ENCODE measurements at regions not wholly inside any gene's neighbourhood (a gene's known extent, or its start where the extent isn't known, plus 50 kb on each side); places are given as distances from the start of the nearest gene placed in this dataset.
A peak's percentile ranks its signal among the peaks of the same experiment; 100 is the strongest.

DNA sequence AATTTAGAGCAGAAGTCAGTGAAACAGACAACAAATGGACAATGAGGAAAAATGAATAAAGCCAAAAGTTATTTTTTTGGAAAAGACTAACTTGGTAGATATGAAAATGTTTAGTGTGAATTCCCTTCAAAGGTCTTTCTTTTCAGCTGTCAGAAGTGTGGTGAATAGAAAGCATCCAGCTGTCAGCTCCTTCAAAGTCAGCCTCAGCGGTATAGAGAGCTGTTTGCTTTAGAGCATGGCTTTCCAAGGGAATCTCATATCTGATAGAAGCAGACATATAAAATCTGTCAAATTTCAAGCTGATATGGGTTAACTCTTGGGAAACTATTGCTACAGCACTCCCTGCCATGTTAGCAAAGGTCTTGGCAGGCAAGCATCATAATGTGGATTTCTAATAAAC, 309.3 kb downstream of the CASP12 start:
- DNase-seq (no peak), ATAC-seq (no peak)

DNA sequence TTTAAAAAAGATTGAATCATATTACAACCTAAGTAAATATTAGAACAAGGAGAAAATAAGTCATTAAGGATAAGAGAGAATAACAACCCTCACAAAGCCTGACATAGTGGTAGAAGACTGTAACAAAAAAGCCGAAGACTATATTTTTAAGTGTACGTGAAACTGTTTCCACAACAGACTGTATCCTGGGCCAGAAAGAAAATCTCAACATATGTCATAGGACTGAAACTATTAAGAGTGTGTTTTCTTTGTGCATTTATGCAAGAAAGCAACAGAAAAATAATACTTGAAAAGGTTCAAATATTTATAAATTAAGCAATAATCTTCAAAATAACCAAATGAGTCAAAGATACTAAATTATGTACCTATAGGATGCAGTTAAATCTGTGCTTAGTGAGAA, 309.8 kb downstream of the CASP12 start:
- DNase-seq: no peak
- ATAC-seq: no peak

DNA sequence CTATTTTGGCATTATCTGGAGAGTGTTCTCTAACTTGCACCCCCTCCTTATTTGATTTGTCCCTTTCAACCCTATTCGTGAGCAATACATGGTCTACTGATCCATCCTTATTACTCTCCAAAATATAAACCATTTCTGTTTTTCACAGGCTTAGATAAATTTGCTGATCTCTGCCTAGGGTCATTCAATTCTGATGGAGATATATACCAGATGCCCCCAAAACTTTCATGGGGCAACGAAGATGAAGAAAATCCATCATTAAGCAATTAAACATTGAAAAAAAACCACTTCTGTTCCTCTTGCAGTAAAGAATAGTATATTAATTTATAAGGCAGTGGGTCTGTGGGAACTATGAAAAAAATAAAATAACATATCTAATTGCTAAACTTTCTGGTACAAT, 313.4 kb downstream of the CASP12 start:
- no peak for DNase-seq
- no peak for ATAC-seq

DNA sequence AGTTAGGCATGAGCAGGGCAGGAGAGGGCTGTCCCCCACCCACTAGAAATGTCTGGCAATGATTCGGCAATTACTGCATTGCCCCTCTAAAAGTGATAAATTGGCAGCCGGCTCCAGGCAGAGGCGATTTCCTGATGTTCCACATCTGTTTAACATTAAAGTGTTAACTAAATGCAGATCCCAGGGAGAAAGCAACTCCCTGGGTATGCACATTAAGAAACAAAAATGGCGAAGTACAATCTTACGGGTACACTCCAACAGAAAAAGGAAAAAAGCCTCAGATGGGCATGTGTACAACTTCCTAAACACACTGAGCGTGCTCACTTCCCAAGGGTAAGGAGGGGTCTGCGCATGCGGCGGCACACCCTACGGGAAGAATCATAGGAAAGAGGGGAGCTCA, 314.4 kb downstream of the CASP12 start:
- ATAC-seq: no peak

DNA sequence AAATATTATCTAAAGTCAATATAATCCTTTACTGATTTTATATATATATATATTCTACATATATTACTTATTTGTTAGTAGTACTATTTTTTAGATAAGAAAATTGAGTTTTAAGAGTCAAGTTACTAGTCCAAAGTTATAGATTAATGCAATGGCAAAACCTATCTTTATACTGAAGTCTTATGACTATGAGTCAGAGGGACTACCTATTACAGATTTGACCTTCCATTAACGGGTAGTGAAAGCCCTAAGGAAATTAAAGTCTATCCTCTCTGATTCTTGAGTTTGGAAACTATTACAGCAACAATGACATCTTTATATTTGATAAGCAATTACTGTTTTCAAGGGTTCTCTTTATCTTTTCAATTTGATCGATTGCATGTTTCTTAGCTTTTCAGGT, 315.8 kb downstream of the CASP12 start:
- no peak for DNase-seq
- no peak for ATAC-seq

More for the DNA sequence above, 314.4 kb downstream of the CASP12 start:
- DNase-seq: no peak

DNA sequence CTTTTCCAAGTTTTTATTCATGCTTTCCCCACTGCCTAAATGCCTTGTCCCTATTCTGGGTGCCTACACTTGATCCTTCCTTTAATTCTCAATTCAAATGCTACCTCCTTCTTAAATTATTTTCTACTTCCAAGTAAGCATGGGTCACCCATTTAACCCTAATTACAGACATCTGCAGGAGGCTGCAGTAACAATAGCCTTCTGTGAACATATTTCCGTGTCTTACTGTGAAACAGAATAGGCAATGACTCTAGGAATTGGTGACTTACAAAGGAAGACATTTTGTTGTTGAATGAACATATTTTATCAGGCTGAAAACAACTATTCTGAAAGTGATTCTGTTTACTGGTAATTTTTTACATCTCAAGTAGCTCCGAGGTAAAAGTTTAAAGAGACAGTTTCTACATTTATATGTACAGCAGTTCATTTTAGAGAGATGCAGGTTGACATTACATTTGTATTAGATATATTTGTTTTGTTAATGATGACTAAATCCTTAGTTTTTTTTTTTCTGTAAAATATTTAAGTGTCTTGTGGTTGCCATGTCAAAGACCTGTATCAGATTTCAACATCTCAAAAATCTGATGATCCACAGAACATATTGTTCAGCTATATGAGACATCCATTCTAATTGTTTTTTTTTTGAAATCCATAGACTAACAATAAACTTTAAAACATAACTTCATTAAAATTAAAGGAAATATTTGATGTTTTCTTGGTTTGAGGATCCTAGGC, 316.8 kb downstream of the CASP12 start:
- ATAC-seq (no peak), DNase-seq (no peak)

DNA sequence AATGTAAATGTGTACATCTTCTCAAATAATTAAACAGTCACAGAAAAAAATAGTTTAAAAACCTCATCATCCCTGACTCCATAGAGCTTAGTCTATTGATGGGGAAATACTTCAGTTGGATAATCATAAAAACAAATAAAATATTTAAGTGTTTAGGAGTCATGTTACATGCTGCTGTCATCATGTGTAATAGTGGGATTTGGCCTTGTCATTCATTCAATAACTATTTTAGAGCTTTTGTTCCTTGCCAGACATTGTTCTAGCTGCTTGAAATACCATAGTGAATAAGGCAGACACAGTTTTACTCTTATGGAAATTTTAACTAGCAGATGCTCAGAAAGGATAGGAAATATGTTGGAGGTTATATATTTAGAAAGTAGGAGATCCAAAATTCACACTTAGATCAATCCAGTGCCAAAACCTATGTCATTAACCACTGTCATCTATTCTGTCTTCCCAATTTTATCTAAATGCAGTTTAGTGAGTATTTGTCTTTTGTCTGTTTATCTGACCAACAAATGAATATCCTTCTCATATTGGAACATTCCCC, 324.7 kb downstream of the CASP12 start:
- no peak for DNase-seq

DNA sequence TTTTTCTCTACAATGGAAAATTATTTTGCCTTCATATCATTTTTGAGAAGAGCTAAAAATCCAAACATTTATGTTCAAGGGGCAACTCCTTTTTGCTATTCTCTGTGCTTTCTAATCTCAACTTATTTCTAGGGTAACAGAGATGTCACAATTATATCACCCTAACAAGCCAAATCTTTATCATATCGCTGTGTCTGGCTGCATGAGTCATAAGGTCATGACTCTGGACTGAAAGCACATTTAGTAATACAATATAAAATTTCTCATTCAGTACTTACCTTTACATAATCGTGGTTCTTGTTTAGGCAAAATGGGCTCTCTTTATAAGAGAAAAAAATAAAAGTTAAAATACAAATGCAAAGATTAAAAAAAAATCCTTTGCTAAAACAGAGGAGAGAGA, 326.0 kb downstream of the CASP12 start:
- ATAC-seq: no peak
- no peak for DNase-seq

More for the DNA sequence above, 324.7 kb downstream of the CASP12 start:
- ATAC-seq: no peak

DNA sequence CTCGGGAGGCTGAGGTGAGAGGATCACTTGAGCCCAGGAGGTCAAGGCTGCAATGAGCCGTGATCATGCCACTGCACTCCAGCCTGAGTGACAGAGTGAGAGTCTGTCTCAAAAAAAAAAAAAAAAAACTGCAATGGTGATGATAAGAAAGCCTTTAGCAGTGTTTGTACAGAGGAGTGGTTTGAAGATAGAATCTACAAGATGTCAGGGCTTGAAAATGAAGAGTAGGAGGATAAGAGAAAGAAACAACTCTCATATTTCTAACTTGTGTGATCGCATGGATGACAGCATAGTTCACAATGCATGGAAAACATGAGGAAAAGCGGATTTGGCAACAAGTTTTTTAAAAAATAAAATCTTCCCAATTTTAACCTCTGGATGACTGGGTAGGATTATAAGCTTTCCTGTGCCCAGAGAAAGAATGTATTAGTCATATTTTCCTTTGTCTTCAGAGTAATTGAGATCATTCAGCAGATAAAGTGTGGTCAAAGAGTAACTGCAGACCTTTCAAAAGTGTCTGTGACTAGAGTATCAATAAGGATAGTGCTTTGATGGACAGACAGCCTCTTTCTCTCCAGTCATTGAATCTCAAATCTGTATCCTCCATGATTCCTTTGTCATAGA, 328.1 kb downstream of the CASP12 start:
- DNase-seq (no peak), ATAC-seq (no peak)

DNA sequence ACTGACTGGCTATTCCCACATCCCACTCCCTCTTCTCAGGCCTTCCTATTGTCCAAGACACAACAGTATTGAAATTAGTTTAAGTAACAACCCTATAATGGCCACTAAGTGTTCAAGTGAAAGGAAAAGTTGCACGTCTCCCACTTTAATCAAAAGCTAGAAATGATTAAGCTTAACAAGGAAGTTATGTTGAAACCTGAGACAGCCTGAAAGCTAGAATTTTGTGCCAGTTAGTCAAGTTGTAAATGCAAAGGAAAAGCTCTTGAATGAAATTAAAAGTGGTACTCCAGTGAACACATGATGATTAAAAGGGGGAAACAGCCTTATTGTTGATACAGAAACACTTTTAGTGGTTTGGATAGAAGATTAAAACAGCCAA, 332.7 kb downstream of the CASP12 start:
- DNase-seq: no peak
- no peak for ATAC-seq

DNA sequence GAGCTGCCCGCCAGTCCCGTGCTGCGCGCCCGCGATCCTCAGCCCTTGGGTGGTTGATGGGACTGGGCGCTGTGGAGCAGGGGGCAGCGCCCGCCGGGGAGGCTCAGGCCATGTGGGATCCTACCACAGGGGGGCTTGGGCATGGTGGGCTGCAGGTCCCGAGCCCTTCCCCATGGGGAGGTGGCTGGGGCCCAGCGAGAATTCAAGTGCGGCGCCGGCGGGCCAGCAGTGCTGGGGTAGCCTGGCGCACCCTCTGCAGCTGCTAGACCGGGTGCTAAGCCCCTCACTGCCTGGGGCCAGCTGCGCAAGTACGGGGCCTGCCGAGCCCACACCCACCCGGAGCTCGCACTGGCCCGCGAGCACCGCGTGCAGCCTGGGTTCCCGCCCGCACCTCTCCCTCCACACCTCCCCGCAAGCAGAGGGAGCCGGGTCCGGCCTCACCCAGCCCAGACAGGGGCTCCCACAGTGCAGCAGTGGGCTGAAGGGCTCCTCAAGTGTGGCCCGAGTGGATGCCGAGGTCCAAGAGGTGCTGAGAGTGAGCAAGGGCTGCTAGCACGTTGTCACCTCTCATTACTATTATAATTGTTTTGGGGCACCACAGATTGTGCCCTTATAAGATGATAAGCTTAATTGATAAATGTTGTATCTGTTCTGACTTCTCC, 333.2 kb downstream of the CASP12 start:
- ATAC-seq (no peak), DNase-seq (no peak)

DNA sequence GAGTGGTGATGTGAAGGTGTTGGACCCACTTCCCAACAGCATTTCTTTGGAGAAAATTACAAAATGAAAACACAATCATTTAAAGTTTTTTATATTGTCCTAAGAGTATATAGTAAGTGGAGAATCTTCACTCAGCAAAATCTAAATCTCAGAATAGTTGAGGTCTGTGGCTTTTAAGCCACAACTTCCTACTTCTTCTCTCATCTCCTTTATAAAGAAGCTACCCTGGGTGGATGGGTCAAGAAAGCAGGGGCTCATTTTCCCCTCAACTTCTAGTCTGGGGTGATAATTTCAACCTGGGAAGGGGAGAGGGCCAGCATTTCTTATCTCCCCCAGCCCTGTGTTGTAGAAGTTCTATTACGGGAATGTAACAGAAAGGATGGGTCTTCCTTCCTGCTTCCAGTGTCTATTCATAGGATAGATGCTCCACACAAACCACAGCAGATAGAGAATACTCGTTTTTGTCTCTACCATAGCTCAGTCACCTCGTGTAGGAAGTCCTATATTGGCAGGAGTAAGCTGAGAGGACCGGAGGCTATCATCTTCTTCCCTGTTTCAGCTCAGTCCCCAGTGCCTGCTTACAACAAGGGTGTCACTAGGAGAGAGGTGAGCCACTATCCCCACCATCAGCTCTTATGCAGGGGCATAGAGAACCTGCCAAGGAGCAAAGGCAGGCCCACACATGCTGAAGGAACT, 341.5 kb downstream of the CASP12 start:
- no peak for DNase-seq
- no peak for ATAC-seq

DNA sequence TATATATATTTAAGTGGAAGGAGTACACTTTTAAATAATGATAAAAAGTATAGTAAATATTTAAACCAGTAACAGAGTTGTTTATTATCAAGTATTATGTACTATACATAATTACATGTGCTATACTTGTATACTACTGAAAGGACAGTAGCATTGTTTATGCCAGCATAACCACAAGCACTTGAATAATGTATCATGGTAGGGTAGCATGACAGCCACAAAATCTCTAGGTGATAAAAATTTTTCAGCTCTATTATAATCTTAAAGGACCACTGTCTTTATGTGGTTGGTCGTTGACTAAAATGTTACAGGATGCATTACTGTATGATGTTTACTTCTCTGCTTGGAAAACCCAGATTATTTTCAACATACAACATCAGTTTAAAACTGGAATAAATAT, 349.2 kb downstream of the CASP12 start:
- ATAC-seq: no peak
- no peak for DNase-seq

DNA sequence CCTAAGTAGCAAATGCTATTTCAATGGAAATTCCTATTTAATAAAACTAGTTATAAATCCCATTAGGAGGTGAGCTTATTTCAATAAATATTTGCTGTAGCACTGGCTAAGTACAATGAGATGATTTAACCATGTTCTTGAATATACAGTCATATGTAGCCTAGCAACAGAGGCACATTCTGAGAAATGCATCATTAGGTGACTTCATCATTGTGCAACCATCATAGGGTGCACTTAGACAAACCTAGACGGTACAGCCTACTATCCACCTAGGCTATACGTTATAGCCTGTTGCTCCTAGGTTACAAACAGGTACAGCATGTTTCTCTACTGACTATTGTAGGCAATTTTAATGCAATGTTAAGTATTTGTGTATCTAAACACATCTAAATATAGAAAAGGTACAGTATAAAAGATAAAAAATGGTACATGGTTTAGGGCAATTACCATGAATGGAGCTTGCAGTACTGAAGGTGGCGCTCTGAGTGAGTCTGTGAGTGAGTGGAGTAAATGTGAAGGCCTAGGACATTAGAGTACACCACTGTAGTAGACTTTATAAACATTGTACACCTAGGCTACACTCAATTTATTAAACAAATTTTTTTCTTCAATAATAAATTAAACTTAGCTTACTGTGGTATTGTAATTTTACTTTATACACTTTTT, 350.1 kb downstream of the CASP12 start:
- ATAC-seq (no peak), DNase-seq (no peak)

DNA sequence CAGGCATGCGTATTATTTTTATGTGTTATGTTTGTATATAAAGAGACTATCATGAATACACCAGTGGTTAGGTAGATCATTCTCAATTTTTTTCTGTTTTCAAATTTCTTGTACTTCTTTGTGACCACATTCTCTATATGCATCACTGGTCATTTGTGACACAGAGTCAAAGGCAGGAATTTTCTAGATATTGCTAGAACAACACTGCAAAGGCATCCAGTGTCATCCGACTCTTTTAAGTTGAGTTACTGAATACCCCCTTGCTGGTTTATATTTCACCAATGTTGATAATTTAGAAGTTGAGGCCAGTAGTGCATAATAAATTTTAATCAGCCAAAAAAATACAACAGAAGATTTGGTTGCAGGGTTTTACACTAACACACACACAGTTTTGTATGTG, 351.8 kb downstream of the CASP12 start:
- ATAC-seq: no peak
- DNase-seq: no peak

DNA sequence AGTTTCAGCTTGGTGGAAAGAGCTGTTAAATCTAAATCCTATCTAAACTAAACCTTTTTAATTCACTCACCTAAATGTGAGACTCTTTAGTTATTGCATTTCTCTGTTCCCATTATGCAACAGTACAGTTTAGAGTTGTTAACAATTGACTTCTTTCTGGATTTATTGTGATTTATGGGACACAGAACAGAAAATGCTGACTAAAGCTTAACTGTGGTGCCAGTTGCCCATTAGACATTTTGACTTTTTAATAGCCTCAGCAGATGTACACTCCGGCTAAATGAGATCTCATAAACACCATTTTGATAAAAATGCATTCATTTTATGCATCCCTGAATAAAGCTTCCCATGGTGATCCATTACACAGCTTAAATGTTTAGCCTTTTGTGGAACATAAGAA, 356.6 kb downstream of the CASP12 start:
- DNase-seq (no peak), ATAC-seq (no peak)

DNA sequence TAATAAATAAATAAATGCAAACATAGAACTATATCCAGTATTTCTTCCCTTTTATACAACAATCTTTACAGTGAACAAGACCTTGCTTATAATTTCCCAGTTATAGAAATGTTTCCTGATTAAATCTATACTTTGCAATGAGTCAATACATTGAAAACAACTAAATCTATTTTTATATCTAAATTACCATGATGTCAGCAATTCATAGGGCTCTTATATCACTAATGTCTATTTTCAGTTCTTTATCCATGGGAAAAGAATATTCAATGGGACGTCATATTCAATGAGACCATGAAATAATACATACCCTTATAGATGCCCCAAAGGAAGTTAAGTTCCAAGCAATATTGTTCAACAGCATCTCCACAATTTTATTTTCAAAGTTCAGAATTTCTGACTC, 359.9 kb downstream of the CASP12 start:
- ATAC-seq (no peak), DNase-seq (no peak)

DNA sequence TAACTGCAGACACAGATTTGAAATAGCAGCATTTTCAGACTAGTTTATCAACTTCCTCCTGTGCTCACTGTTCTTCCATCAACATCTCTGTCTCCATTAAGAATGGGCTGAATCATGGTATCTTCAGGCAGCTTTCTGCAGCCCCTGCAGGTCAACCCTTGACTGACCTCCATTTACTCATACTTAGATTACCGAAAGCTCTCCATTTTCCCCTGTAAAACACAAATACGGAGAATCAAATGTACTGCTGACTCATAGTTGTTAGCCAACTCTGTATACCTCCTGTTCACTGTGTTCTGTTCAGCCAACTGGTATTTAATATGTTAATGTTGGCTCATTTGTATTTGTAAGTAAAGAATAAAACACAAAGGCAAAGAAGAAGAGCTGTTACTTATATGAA, 364.0 kb downstream of the CASP12 start:
- no peak for DNase-seq
- ATAC-seq: no peak

DNA sequence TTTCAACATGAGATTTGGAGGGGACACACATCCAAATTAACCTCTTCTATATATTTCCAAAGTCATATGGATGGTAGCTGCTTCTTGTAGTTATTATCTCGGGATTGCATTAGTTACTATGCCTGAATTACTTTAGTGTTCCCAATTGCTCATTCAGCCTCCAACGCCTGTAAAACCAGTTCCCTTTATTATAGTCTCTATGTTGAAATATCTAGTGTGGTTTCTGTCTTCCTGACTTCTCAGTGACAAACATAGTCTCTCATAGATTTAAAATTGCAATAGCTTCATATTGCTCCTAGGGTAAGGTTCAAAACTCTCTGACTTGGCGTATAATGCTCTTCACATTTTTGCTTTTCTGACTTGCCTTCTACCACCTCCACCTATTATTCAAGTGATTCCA, 366.4 kb downstream of the CASP12 start:
- ATAC-seq: no peak
- DNase-seq: no peak

DNA sequence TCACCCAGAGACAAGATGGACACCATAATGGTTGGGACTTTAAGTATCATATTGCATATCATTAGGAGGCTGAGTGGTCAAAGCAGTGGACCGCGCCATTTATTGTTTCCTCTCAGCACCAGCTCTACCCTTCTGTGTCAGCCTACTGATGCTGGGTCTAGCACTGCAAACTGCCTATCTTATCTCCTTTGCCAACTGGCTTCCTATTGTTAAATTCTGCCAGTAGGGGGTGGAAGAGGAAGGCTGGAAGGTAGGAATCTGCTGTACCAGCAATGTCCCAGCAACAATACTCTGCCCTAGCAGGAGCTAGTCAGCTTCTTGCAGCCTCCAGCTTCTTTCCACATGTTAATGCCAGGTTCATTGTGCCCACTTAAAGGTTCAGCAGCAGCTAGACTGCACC, 367.1 kb upstream of the PDGFD start:
- ATAC-seq: peak; percentile 32
- peak; percentile 6 for DNase-seq

DNA sequence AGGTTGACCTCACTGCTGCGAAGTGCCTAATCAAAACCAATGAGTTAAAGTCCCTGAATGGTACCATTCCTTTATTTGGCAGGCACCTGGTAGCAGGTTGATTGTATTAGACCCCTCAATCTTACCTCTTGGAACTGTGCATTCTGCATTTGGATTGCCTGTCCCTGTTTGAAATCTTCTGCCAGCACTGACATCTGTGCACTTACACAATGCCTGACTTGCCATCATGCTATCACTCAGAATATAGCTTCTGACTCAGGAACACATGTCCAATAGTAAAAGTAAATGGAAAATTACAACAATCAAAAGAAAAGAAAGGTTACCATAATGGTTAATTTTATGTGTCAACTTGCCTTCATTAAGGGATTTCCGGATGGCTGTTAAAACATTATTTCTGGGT, 366.0 kb upstream of the PDGFD start:
- DNase-seq (no peak), ATAC-seq (no peak)

DNA sequence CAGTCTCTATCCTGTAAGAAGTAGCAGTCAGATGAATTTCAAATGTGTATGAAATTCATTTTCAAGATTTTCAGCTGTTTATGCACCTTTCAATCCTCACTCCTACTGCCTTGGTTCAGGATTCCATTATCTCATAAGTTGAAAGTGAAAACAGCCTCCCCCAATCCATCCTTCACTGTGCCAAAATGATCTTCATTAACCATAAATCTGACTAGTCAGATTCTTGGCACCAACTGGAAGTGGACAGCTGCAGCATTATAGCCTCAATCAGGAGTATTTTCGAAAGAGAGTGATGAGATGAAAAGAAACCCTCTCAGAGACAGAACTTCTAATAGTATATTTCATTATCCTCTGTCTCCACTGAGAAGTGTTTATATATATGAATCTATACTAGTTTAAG, 365.3 kb upstream of the PDGFD start:
- no peak for ATAC-seq
- no peak for DNase-seq
